Calu3 (cell line): ENCODE measurements at regions not wholly inside any gene's neighbourhood (a gene's known extent, or its start where the extent isn't known, plus 50 kb on each side); places are given as distances from the start of the nearest gene placed in this dataset.
"Not testable (repeated sequence)": the region's sequence is repeated elsewhere in the genome, so short reads cannot be mapped to it uniquely, and the experiment has no call there.

Experiments used
- BruUV-seq: library from RNA; stranded (reverse); fragments of 400-500 nt; replicated peaks from 2 replicates; lab custom pipeline; 2021; lab: Mats Ljungman, UMichigan
- CTCF ChIA-PET: fragments of 300-600 bp; sonication (Branson Sonifier 250); formaldehyde crosslinking; loops from one replicate; lab custom pipeline; 2022; ENCODE audit warnings: antibody characterized with exemption; lab: Charles Lee
- DNase-seq: peaks from one replicate; pipeline ENCODE4 v3.0.0; 2022
- H3K27ac Mint-ChIP-seq: one replicate; pipeline ENCODE4 v1.8.0; 2022; ENCODE audit warnings: mixed read lengths; ENCODE audit not compliant: unreplicated experiment
- H3K27me3 Mint-ChIP-seq: one replicate; pipeline ENCODE4 v1.8.0; 2022; ENCODE audit warnings: mixed read lengths; ENCODE audit not compliant: unreplicated experiment
- H3K36me3 Mint-ChIP-seq: one replicate; pipeline ENCODE4 v1.8.0; 2022; ENCODE audit warnings: mild to moderate bottlenecking, moderate library complexity, mixed read lengths; ENCODE audit not compliant: insufficient read depth, unreplicated experiment
- H3K4me1 Mint-ChIP-seq: one replicate; pipeline ENCODE4 v1.8.0; 2022; ENCODE audit warnings: mild to moderate bottlenecking, low read depth, mixed read lengths; ENCODE audit not compliant: unreplicated experiment
- H3K4me3 Mint-ChIP-seq: one replicate; pipeline ENCODE4 v1.8.0; 2022; ENCODE audit warnings: mild to moderate bottlenecking, low read depth, moderate library complexity, mixed read lengths; ENCODE audit not compliant: unreplicated experiment
- H3K9me3 Mint-ChIP-seq: one replicate; pipeline ENCODE4 v1.8.0; 2022; ENCODE audit warnings: low read depth, mixed read lengths; ENCODE audit not compliant: unreplicated experiment
- CTCF ChIP-seq: fragments of 200-600 bp; IDR thresholded peaks from one replicate; pipeline ENCODE4 v1.8.0; 2022; ENCODE audit warnings: antibody characterized with exemption; ENCODE audit not compliant: unreplicated experiment
- intact Hi-C: fragments of 100-400 bp; cut with micrococcal nuclease; formaldehyde crosslinking; loops from one replicate; pipeline ENCODE4 v1.10.0; 2022; ENCODE audit not compliant: unreplicated experiment

- BruUV-seq = no TSS peak
- intact Hi-C loops = no loop called here
- Mint-ChIP-seq H3K4me3 (no peak overlapping the region), H3K36me3 (no peaks in the 10 kb centered on the region), H3K27ac (no peak overlapping the region), H3K27me3 (peaks cover 45% of the 10 kb centered on the region), H3K9me3 (no peaks in the 10 kb centered on the region), H3K4me1 (no peaks in the 10 kb centered on the region)
- no peak for TF ChIP-seq CTCF
- no peak for DNase-seq
- CTCF ChIA-PET = no interaction called here
These were observed 107.0 kb upstream of the CRY1 start for GRCh38 chr12:107200394-107200793.

- Mint-ChIP-seq H3K9me3 (peaks cover 2% of the 10 kb centered on the region), H3K27me3 (peaks cover 29% of the 10 kb centered on the region), H3K4me1 (no peaks in the 10 kb centered on the region), H3K27ac (no peak overlapping the region), H3K36me3 (no peaks in the 10 kb centered on the region), H3K4me3 (no peak overlapping the region)
- BruUV-seq = no TSS peak
- no peak for TF ChIP-seq CTCF
- no peak for DNase-seq
- intact Hi-C loops = no loop called here
- CTCF ChIA-PET = no interaction called here
These were observed 114.7 kb upstream of the CRY1 start for GRCh38 chr12:107207931-107208525.

- H3K4me3 Mint-ChIP-seq, CTCF ChIA-PET, H3K4me1 Mint-ChIP-seq, H3K36me3 Mint-ChIP-seq, H3K9me3 Mint-ChIP-seq, H3K27ac Mint-ChIP-seq, DNase-seq, BruUV-seq, intact Hi-C loops: not testable (repeated sequence)
- peaks cover 29% of the 10 kb centered on the region for H3K27me3 Mint-ChIP-seq
These were observed 116.4 kb upstream of the CRY1 start for GRCh38 chr12:107209700-107210099.

GRCh38 chr12:107214373-107214773 is 121.0 kb upstream of the CRY1 start:
- CTCF ChIA-PET, DNase-seq, H3K4me1 Mint-ChIP-seq, H3K4me3 Mint-ChIP-seq, intact Hi-C loops, H3K9me3 Mint-ChIP-seq, H3K36me3 Mint-ChIP-seq, H3K27ac Mint-ChIP-seq, BruUV-seq: not testable (repeated sequence)
- H3K27me3 Mint-ChIP-seq = peaks cover 20% of the 10 kb centered on the region

GRCh38 chr12:107216411-107216810 is 123.1 kb upstream of the CRY1 start:
- BruUV-seq, H3K36me3 Mint-ChIP-seq, intact Hi-C loops, DNase-seq, H3K9me3 Mint-ChIP-seq, CTCF ChIA-PET, H3K27ac Mint-ChIP-seq, H3K4me3 Mint-ChIP-seq, H3K4me1 Mint-ChIP-seq: not testable (repeated sequence)
- peaks cover 28% of the 10 kb centered on the region for H3K27me3 Mint-ChIP-seq

GRCh38 chr12:107219301-107219700 is 126.0 kb upstream of the CRY1 start:
- Mint-ChIP-seq H3K27ac (no peak overlapping the region), H3K36me3 (no peaks in the 10 kb centered on the region), H3K4me1 (no peaks in the 10 kb centered on the region), H3K27me3 (peaks cover 53% of the 10 kb centered on the region), H3K4me3 (no peak overlapping the region), H3K9me3 (no peaks in the 10 kb centered on the region)
- no TSS peak for BruUV-seq
- intact Hi-C loops = no loop called here
- CTCF ChIA-PET = no interaction called here
- DNase-seq = no peak
- TF ChIP-seq CTCF = no peak
